Activated CD4-positive, alpha-beta T cell treated with anti-CD3 and anti-CD28 coated beads for 1 hour (primary cell): ENCODE measurements at regions not wholly inside any gene's neighbourhood (a gene's known extent, or its start where the extent isn't known, plus 50 kb on each side); places are given as distances from the start of the nearest gene placed in this dataset.

Experiments used
- DNase-seq: peaks from one replicate; pipeline ENCODE4 v3.0.0-alpha.2; 2020

- DNase-seq = no peak
Measured at GRCh38 chr6:44665683-44666082, 278.2 kb downstream of the CDC5L start.

- DNase-seq = no peak
Measured at GRCh38 chr6:44666324-44666723, 278.8 kb downstream of the CDC5L start.

- DNase-seq = no peak
Measured at GRCh38 chr6:44667226-44667625, 279.7 kb downstream of the CDC5L start.

- DNase-seq = no peak
Measured at GRCh38 chr6:44667668-44668390, 280.3 kb downstream of the CDC5L start.

GRCh38 chr6:44668391-44668930 lies 281.0 kb downstream of the CDC5L start:
- no peak for DNase-seq

- DNase-seq = no peak
Measured at GRCh38 chr6:44668976-44669934, 281.7 kb downstream of the CDC5L start.

- DNase-seq = no peak
Measured at GRCh38 chr6:44670146-44670545, 282.6 kb downstream of the CDC5L start.

GRCh38 chr6:44671333-44671732 lies 283.8 kb downstream of the CDC5L start:
- no peak for DNase-seq

GRCh38 chr6:44672086-44672485 lies 284.6 kb downstream of the CDC5L start:
- no peak for DNase-seq

- no peak for DNase-seq
Measured at GRCh38 chr6:44672841-44673240, 285.3 kb downstream of the CDC5L start.

- DNase-seq = no peak
Measured at GRCh38 chr6:44674226-44675155, 287.0 kb downstream of the CDC5L start.

GRCh38 chr6:44675449-44675848 lies 287.9 kb downstream of the CDC5L start:
- DNase-seq = no peak

- DNase-seq = no peak
Measured at GRCh38 chr6:44676246-44676790, 288.8 kb downstream of the CDC5L start.

- no peak for DNase-seq
Measured at GRCh38 chr6:44676826-44677433, 289.4 kb downstream of the CDC5L start.

GRCh38 chr6:44678252-44678935 lies 290.9 kb downstream of the CDC5L start:
- no peak for DNase-seq

GRCh38 chr6:44679438-44680201 lies 292.1 kb downstream of the CDC5L start:
- no peak for DNase-seq

- no peak for DNase-seq
Measured at GRCh38 chr6:44680202-44680720, 292.8 kb downstream of the CDC5L start.

GRCh38 chr6:44681761-44682160 lies 294.3 kb downstream of the CDC5L start:
- DNase-seq = no peak

GRCh38 chr6:44682280-44682679 lies 294.8 kb downstream of the CDC5L start:
- DNase-seq = no peak
